H9 (cell line): ENCODE measurements at regions not wholly inside any gene's neighbourhood (a gene's known extent, or its start where the extent isn't known, plus 50 kb on each side); places are given as distances from the start of the nearest gene placed in this dataset.

Experiments
- DNase-seq: peaks from one replicate; pipeline ENCODE4 v3.0.0-alpha.2; 2017
- H2AFZ ChIP-seq: one replicate; pipeline ENCODE4 v1.6.1; 2013; ENCODE audit warnings: mild to moderate bottlenecking, low read length, control low read depth, moderate library complexity
- H2AK5ac ChIP-seq: 2 replicates; pipeline ENCODE4 v1.6.1; 2013; ENCODE audit warnings: low read length, control low read depth, mixed read lengths; ENCODE audit not compliant: insufficient read length
- H2BK120ac ChIP-seq: one replicate; pipeline ENCODE4 v1.6.1; 2013; ENCODE audit warnings: low read depth, mild to moderate bottlenecking, low read length, control low read depth, inconsistent platforms; ENCODE audit not compliant: poor library complexity, severe bottlenecking
- H2BK12ac ChIP-seq: 2 replicates; pipeline ENCODE4 v1.6.1; 2013; ENCODE audit warnings: low read length, control low read depth, mixed read lengths, low read depth; ENCODE audit not compliant: insufficient read length
- H2BK15ac ChIP-seq: 2 replicates; pipeline ENCODE4 v1.6.1; 2013; ENCODE audit warnings: low read depth, low read length, control low read depth
- H2BK20ac ChIP-seq: one replicate; pipeline ENCODE4 v1.6.1; 2013; ENCODE audit warnings: low read depth, mild to moderate bottlenecking, low read length, control low read depth, inconsistent platforms; ENCODE audit not compliant: poor library complexity, severe bottlenecking
- H2BK5ac ChIP-seq: 2 replicates; pipeline ENCODE4 v1.6.1; 2013; ENCODE audit warnings: low read length, control low read depth, mixed read lengths; ENCODE audit not compliant: insufficient read length
- H3K14ac ChIP-seq: 2 replicates; pipeline ENCODE4 v1.6.1; 2013; ENCODE audit warnings: low read length, control low read depth; ENCODE audit not compliant: insufficient read depth
- H3K18ac ChIP-seq: 2 replicates; pipeline ENCODE4 v1.6.1; 2013; ENCODE audit warnings: low read depth, mild to moderate bottlenecking, mixed read lengths, low read length, control low read depth; ENCODE audit not compliant: insufficient read length
- H3K23ac ChIP-seq: 2 replicates; pipeline ENCODE4 v1.6.1; 2013; ENCODE audit warnings: low read length, control low read depth, mixed read lengths, low read depth; ENCODE audit not compliant: insufficient read length
- H3K23me2 ChIP-seq: 2 replicates; pipeline ENCODE4 v1.6.1; 2013; ENCODE audit warnings: low read depth, mild to moderate bottlenecking, mixed read lengths, low read length, control low read depth; ENCODE audit not compliant: insufficient read length, poor library complexity, severe bottlenecking
- H3K27ac ChIP-seq: 2 replicates; pipeline ENCODE4 v1.5.1; 2013; ENCODE audit warnings: low read length, control low read depth, mixed read lengths, low read depth; ENCODE audit not compliant: insufficient read length
- H3K27me3 ChIP-seq: 2 replicates; pipeline ENCODE4 v1.6.1; 2013; ENCODE audit warnings: low read length, control low read depth, inconsistent platforms; ENCODE audit not compliant: insufficient read depth
- H3K4ac ChIP-seq: 2 replicates; pipeline ENCODE4 v1.6.1; 2013; ENCODE audit warnings: low read depth, mild to moderate bottlenecking, control low read depth, inconsistent platforms, low read length, moderate library complexity
- H3K4me1 ChIP-seq: 2 replicates; pipeline ENCODE4 v1.6.1; 2013; ENCODE audit warnings: low read length, control low read depth, inconsistent platforms; ENCODE audit not compliant: insufficient read depth
- H3K4me2 ChIP-seq: 2 replicates; pipeline ENCODE4 v1.6.1; 2013; ENCODE audit warnings: low read length, control low read depth, mixed read lengths; ENCODE audit not compliant: insufficient read length, insufficient read depth
- H3K56ac ChIP-seq: 2 replicates; pipeline ENCODE4 v1.6.1; 2013; ENCODE audit warnings: low read depth, mild to moderate bottlenecking, mixed read lengths, low read length, control low read depth; ENCODE audit not compliant: insufficient read length
- H3K79me1 ChIP-seq: 2 replicates; pipeline ENCODE4 v1.6.1; 2013; ENCODE audit warnings: low read depth, mild to moderate bottlenecking, moderate library complexity, low read length, control low read depth, inconsistent platforms; ENCODE audit not compliant: insufficient read depth, poor library complexity, severe bottlenecking
- H3K79me2 ChIP-seq: 2 replicates; pipeline ENCODE4 v1.6.1; 2013; ENCODE audit warnings: low read length, control low read depth, inconsistent platforms; ENCODE audit not compliant: insufficient read depth
- H3K9ac ChIP-seq: 2 replicates; pipeline ENCODE4 v1.6.1; 2013; ENCODE audit warnings: low read length, control low read depth, mixed read lengths; ENCODE audit not compliant: insufficient read length; ENCODE audit errors: extremely low read depth
- H3K9me3 ChIP-seq: one replicate; pipeline ENCODE4 v1.6.1; 2013; ENCODE audit warnings: low read depth, low read length, inconsistent platforms; ENCODE audit not compliant: control insufficient read depth
- H3T11ph ChIP-seq: one replicate; pipeline ENCODE4 v1.6.1; 2013; ENCODE audit warnings: mild to moderate bottlenecking, low read length, control low read depth, inconsistent platforms
- H4K20me1 ChIP-seq: one replicate; pipeline ENCODE4 v1.6.1; 2013; ENCODE audit not compliant: control insufficient read depth, insufficient read length, insufficient read depth
- H4K5ac ChIP-seq: 2 replicates; pipeline ENCODE4 v1.6.1; 2013; ENCODE audit warnings: low read depth, mild to moderate bottlenecking, mixed read lengths, low read length, control low read depth; ENCODE audit not compliant: insufficient read length
- H4K8ac ChIP-seq: replicated peaks from 2 replicates; pipeline ENCODE4 v1.6.1; 2013; ENCODE audit warnings: low read length, control low read depth, mixed read lengths, low read depth; ENCODE audit not compliant: insufficient read length
- H4K91ac ChIP-seq: 2 replicates; pipeline ENCODE4 v1.6.1; 2013; ENCODE audit warnings: low read depth, mild to moderate bottlenecking, moderate library complexity, mixed read lengths, low read length, control low read depth; ENCODE audit not compliant: insufficient read length
- H3K27ac Mint-ChIP-seq, 3 experiments: 2 replicates in 2 of 3; 3 replicates in 1 of 3; pipeline ENCODE4 v1.8.0; 2020 to 2021; ENCODE audit warnings: mixed read lengths in 3 of 3, mild to moderate bottlenecking in 1 of 3, moderate library complexity in 1 of 3
- H3K27me3 Mint-ChIP-seq: 2 replicates; pipeline ENCODE4 v1.8.0; 2021; ENCODE audit warnings: low read depth, mild to moderate bottlenecking, moderate library complexity, mixed read lengths
- H3K36me3 Mint-ChIP-seq, 3 experiments: 2 replicates in 2 of 3; 3 replicates in 1 of 3; pipeline ENCODE4 v1.8.0; 2020 to 2021; ENCODE audit warnings: low read depth in 3 of 3, mixed read lengths in 3 of 3; ENCODE audit not compliant: insufficient read depth in 1 of 3
- H3K4me1 Mint-ChIP-seq, 2 experiments: 2 replicates each; pipeline ENCODE4 v1.8.0; 2020; ENCODE audit warnings: mixed read lengths in 2 of 2
- H3K4me3 Mint-ChIP-seq, 2 experiments: 2 replicates in 1 of 2; 3 replicates in 1 of 2; pipeline ENCODE4 v1.8.0; 2020 to 2021; ENCODE audit warnings: mild to moderate bottlenecking in 2 of 2, mixed read lengths in 2 of 2, moderate library complexity in 1 of 2
- H3K9me3 Mint-ChIP-seq, 2 experiments: 2 replicates in 1 of 2; 3 replicates in 1 of 2; pipeline ENCODE4 v1.8.0; 2020; ENCODE audit warnings: mild to moderate bottlenecking in 2 of 2, mixed read lengths in 2 of 2, moderate library complexity in 1 of 2
- WGBS: extraction: QIAGEN DNeasy Blood & Tissue Kit; methylation state at CpG from one replicate; pipeline ENCODE4 v1.1.7; 2013; ENCODE audit warnings: missing lambda C conversion rate, low lambda C conversion rate, mixed read lengths; ENCODE audit not compliant: insufficient read length; ENCODE audit errors: extremely low coverage; 5-methylcytosine and 5-hydroxymethylcytosine counted together
- TF ChIP-seq, protein P1 (sequence below): fragments of 200-600 bp; sonication (generic); conservative IDR thresholded peaks from 3 replicates; pipeline ENCODE4 v1.8.0; 2021; ENCODE audit warnings: antibody characterized with exemption, mild to moderate bottlenecking

DNA sequence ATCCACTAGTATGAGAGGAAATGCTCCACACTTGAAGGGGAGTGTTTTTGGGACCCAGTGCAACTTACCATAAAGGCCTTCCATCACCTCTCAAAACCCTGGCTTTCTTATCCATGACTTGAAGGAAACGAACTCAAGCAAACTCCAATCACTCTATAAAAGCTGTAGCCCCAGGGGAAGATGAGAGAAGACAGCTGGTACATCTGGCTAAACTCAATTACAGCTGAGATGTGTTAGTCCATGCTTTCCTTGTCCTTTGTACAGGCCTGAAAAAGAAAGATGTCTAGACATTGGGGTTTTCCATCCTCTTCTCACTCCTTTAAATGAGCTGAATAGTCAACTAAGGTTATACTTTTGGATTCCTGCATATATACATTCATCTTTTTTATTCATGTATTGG is 89.5 kb upstream of the ANKRD30A start:
- H3K23ac ChIP-seq = no peak overlapping the region
- H2AFZ ChIP-seq = no peak overlapping the region
- H2BK20ac ChIP-seq = no peak overlapping the region
- H4K8ac ChIP-seq = no peak overlapping the region
- no peak overlapping the region for H3T11ph ChIP-seq
- Mint-ChIP-seq H3K27me3 (no peaks in the 10 kb centered on the region), H3K4me3 (no peak overlapping the region), H3K27ac (no peak overlapping the region), H3K4me1 (no peaks in the 10 kb centered on the region), H3K36me3 (peaks cover 0 to 23% (median 0%) of the 10 kb centered on the region in 3 experiments; a peak in 3 of 7 replicates), H3K9me3 (peaks cover 76 to 85% of the 10 kb centered on the region in 2 experiments)
- no peak overlapping the region for H3K9ac ChIP-seq
- no peak overlapping the region for H4K5ac ChIP-seq
- no peak overlapping the region for H3K14ac ChIP-seq
- H3K18ac ChIP-seq = no peak overlapping the region
- no peaks in the 10 kb centered on the region for H3K79me1 ChIP-seq
- WGBS = no CpG with 5 or more reads among the region's 1 CpG
- peaks cover 27% of the 10 kb centered on the region for H3K9me3 ChIP-seq
- DNase-seq = no peak
- H2BK5ac ChIP-seq = no peak overlapping the region
- H3K4me2 ChIP-seq = no peak overlapping the region
- H3K4me1 ChIP-seq = no peaks in the 10 kb centered on the region
- H2BK15ac ChIP-seq = no peak overlapping the region
- H2AK5ac ChIP-seq = no peak overlapping the region
- no peaks in the 10 kb centered on the region for H3K23me2 ChIP-seq
- no peaks in the 10 kb centered on the region for H4K20me1 ChIP-seq
- no peak overlapping the region for H2BK12ac ChIP-seq
- no peaks in the 10 kb centered on the region for H3K27me3 ChIP-seq
- no peak overlapping the region for H3K4ac ChIP-seq
- no peak overlapping the region for H3K56ac ChIP-seq
- TF ChIP-seq, protein P1, sequence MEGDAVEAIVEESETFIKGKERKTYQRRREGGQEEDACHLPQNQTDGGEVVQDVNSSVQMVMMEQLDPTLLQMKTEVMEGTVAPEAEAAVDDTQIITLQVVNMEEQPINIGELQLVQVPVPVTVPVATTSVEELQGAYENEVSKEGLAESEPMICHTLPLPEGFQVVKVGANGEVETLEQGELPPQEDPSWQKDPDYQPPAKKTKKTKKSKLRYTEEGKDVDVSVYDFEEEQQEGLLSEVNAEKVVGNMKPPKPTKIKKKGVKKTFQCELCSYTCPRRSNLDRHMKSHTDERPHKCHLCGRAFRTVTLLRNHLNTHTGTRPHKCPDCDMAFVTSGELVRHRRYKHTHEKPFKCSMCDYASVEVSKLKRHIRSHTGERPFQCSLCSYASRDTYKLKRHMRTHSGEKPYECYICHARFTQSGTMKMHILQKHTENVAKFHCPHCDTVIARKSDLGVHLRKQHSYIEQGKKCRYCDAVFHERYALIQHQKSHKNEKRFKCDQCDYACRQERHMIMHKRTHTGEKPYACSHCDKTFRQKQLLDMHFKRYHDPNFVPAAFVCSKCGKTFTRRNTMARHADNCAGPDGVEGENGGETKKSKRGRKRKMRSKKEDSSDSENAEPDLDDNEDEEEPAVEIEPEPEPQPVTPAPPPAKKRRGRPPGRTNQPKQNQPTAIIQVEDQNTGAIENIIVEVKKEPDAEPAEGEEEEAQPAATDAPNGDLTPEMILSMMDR = no peak
- no peak overlapping the region for H3K27ac ChIP-seq
- H4K91ac ChIP-seq = no peak overlapping the region
- H2BK120ac ChIP-seq = no peak overlapping the region
- H3K79me2 ChIP-seq = no peaks in the 10 kb centered on the region
